HG03571 (cell line): ENCODE measurements at regions not wholly inside any gene's neighbourhood (a gene's known extent, or its start where the extent isn't known, plus 50 kb on each side); places are given as distances from the start of the nearest gene placed in this dataset.
"Not testable (repeated sequence)": the region's sequence is repeated elsewhere in the genome, so short reads cannot be mapped to it uniquely, and the experiment has no call there.

ENCODE experiments used
- ATAC-seq: cut with Tn5 transposase; IDR thresholded peaks from one replicate; pipeline ENCODE4 v1.9.1; 2021; ENCODE audit not compliant: unreplicated experiment

DNA sequence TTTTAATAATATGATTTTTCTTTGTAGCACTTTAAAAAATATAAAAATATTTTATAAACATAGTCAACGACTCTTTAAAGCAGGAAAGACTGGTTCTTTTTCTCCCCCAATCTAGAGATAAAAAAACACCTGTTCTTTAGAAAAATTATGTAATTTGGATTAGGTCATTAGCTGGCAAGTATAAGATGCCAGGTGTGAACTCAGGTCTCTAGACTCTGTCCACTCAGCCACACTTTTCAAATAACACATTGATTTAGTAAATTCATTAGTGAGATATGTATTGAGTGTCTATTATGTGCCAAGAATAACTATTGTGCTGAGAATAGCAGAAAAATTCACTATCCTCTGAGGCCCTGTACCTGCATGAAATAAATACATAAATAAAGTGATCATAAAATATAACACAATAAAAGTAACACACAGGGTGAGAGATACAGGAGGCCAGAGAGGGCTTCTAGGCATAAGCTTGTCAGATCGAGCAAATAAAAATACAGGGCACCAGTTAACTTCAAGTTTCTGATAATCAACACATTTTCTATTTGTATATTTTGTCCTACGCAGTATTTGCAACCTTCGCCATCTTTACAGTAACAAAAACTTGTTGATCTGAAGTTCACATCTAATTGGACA lies 867.1 kb upstream of the GBE1 start:
- ATAC-seq = no peak

GRCh38 chr3:82627733-82628132 lies 866.3 kb upstream of the GBE1 start:
- no peak for ATAC-seq

DNA sequence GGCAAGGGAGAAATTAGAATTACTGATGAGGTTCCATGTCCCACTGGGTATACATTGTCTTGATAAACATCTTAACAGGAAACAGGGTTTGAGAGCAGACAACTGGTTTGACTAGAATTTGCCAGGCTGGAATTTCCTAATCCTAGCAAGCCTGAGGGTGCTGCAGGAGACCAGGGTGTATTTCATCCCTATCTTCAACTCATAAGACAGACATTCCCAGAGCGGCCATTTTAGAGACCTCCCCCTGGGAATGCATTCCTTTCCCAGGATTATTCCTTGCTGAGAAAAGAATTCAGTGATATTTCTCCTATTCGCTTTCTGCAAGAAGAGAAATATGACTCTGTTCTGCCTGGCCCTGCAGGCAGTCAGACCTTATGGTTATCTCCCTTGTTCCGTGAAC lies 859.3 kb upstream of the GBE1 start:
- not testable (repeated sequence) for ATAC-seq

DNA sequence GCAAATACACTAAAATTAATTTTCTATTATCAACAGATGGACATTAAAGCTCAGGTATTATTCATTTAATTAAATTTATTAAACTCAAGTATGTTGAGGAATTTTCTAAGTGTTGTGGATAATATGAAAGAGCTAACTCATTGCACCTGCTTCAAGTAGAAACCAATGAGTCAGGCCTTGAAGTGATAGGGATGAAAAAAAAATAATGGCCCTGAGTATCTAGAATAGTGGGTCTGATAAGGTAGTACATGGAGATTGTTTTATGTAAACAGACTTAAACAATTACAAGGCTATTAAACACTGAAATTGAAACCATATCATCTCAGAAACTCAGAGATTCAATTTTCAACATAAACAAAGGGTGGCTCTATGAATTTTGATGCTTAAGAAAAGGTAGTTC lies 857.1 kb upstream of the GBE1 start:
- no peak for ATAC-seq

DNA sequence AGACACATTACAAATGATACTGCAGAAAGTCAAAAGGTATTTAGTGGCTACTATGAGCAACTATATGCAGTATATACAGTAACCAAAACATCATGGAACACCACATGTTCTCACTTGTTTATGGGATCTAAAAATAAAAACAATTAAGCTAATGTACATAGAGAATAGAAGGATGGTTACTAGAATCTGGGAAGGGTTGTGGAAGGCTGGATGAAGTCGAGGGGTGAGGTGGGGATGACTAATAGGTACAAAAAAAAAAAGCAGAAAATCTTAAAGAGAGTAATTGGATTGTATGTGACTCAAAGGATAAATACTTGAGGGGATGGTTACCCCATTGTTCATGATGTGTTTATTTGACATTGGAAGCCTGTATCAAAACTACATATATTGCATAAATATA lies 848.8 kb upstream of the GBE1 start:
- ATAC-seq = no peak

GRCh38 chr3:82607391-82607790 lies 845.9 kb upstream of the GBE1 start:
- ATAC-seq = no peak

GRCh38 chr3:82596805-82597204 lies 835.4 kb upstream of the GBE1 start:
- no peak for ATAC-seq

DNA sequence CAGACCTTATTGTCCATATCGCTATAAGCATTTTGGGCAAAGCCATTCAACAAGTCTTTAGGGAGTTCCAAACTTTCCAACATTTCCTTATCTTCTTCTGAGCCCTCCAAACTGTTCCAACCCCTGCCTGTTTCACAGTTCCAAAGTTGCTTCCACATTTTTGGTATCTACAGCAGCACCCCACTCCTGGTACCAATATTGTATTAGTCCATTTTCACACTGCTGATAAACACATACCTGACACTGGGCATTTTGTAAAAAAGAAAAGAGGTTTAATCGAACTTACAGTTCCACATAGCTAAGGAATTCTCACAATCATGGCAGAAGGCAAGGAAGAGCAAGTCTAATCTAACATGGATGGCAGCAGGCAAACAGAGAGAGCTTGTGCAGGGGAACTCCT lies 834.1 kb upstream of the GBE1 start:
- ATAC-seq = no peak

DNA sequence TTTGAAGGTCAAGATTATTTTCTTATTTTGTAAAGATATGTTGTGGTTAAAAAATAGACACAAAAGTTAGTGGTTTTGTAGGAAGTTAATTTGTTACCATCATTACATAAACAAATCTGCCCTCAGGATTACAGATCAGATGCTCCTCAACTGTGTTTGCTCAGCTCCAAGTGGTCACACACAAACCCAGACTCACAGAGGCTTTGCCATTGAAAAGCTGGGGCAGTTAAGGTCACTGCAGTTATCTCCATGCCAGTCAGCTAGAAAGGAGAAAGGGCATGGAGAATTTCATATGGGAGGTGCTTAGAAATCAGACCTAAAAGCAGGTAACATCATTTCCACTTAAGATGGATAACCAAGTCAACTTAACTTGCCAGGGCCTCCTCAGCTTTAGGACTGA lies 825.7 kb upstream of the GBE1 start:
- no peak for ATAC-seq

DNA sequence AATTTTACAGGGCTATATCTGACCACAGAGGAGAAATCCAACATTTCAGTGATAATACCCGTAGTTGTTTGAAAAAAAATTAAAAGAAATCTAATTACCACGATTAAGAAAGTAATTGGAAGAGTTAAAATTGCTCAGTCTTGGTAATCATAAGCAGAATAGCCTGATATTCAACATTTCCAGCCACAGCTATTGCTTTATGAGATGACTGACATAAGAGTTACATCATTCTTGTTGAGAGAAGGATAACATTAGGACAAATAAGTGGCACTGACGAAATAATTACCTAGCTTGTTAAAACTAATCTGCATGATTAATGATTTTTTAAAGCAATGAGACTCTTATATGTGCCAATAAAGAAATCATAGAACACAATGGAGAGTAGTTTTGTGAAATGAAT lies 825.0 kb upstream of the GBE1 start:
- no peak for ATAC-seq

DNA sequence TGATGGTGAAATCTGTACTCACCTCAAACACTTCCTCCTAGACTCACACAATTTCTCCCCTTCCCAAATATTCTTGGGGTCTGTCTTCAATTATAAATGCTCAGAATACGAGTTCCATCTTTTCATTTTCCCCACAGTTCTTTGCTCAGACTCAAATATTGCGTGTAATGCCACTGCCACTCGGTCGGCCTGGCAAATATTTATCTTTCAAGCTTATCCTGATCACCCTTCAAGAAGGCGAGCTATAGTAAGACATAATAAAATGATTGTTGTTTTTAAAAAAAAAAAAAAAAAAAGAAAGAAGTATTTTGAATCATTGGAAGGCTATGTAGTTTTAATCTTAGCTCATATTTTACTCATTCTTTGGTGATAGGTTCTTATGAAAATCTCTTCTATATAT lies 824.6 kb upstream of the GBE1 start:
- not testable (repeated sequence) for ATAC-seq

DNA sequence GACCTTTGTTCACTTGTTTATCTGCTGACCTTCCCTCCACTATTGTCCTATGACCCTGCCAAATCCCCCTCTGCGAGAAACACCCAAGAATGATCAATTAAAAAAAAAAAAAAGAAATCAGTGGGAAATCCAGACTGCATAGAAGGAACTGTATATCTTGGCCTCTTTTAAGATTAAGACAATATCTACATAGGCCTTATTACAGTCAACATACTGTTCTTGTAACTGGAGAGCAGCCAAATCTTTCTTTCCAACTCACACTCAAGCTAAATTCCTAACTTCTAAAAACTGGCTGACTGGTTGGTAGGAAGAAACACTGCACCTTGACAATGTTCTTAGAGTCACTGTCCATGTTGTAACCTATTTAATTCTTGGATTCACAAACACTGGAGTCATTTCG lies 824.1 kb upstream of the GBE1 start:
- ATAC-seq = not testable (repeated sequence)

DNA sequence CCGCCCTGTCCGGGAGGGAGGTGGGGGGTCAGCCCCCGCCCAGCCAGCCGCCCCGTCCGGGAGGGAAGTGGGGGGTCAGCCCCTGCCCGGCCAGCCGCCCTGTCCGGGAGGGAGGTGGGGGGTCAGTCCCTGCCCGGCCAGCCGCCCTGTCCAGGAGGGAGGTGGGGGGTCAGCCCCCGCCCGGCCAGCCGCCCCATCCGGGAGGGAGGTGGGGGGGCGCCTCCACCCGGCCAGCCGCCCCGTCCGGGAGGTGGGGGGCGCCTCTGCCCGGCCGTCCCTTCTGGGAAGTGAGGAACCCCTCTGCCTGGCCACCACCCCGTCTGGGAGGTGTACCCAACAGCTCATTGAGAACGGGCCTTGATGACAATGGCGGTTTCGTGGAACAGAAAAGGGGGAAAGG lies 823.4 kb upstream of the GBE1 start:
- not testable (repeated sequence) for ATAC-seq

DNA sequence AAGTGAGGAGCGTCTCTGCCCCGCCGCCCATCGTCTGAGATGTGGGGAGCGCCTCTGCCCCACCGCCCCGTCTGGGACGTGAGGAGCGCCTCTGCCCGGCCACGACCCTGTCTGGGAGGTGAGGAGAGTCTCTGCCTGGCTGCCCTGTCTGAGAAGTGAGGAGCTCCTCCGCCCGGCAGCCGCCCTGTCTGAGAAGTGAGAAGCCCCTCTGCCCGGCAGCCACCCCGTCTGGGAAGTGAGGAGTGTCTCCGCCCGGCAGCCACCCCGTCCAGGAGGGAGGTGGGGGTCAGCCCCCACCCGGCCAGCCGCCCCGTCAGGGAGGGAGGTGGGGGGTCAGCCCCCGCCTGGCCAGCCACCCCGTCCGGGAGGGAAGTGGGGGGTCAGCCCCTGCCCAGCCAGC lies 823.0 kb upstream of the GBE1 start:
- not testable (repeated sequence) for ATAC-seq

GRCh38 chr3:82581350-82581749 lies 819.9 kb upstream of the GBE1 start:
- no peak for ATAC-seq

GRCh38 chr3:82572721-82573120 lies 811.3 kb upstream of the GBE1 start:
- no peak for ATAC-seq

- ATAC-seq = no peak
These were observed 807.4 kb upstream of the GBE1 start for GRCh38 chr3:82568776-82569338.

GRCh38 chr3:82567029-82567600 lies 805.7 kb upstream of the GBE1 start:
- no peak for ATAC-seq

GRCh38 chr3:82562896-82563295 lies 801.5 kb upstream of the GBE1 start:
- ATAC-seq = no peak

- no peak for ATAC-seq
These were observed 800.3 kb upstream of the GBE1 start for GRCh38 chr3:82561784-82562183.

- ATAC-seq = no peak
These were observed 796.6 kb upstream of the GBE1 start for GRCh38 chr3:82558081-82558480.

- no peak for ATAC-seq
These were observed 794.7 kb upstream of the GBE1 start for GRCh38 chr3:82556113-82556512.

DNA sequence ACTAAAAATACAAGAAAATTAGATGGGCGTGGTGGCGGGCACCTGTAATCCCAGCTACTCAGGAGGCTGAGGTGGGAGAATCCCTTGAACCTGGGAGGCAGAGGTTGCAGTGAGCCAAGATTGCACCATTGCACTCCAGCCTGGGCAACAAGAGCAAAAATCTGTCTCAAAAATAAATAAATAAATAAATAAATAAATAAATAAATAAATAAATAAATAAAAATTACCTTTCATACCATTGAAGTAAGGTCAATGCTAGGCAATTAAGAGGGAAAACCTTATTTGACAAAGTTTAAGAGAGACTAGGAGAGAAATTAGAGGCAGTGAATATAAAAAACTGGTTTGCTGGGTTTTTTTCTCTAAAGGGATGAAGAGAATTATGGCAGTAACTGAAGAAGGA lies 781.1 kb upstream of the GBE1 start:
- not testable (repeated sequence) for ATAC-seq
